K562 (cell line): ENCODE measurements at regions not wholly inside any gene's neighbourhood (a gene's known extent, or its start where the extent isn't known, plus 50 kb on each side); places are given as distances from the start of the nearest gene placed in this dataset.

ENCODE experiments used
- ATAC-seq: fragments of 200-7000 bp; cut with Tn5 transposase; 3 replicates; pipeline ENCODE4 v1.9.1; 2020; ENCODE audit warnings: moderate library complexity
- BruUV-seq: library from RNA; stranded (reverse); fragments of 400-500 nt; replicated peaks from 2 replicates; lab custom pipeline; 2021; lab: Mats Ljungman, UMichigan
- CTCF ChIA-PET: fragments of 300-600 bp; formaldehyde crosslinking; extraction: SDS; loops from one replicate; lab custom pipeline; 2021; ENCODE audit warnings: low intra/inter-chr PET ratio; lab: Yijun Ruan, JAX
- POLR2A ChIA-PET: fragments of 300-600, 350-650 bp; sonication (Branson Sonifier 250); formaldehyde crosslinking; extraction: SDS; loops from one replicate; lab custom pipeline; 2021; ENCODE audit warnings: antibody characterized with exemption, inconsistent platforms; lab: Yijun Ruan, JAX
- DNase-seq, 4 experiments: peaks; one replicate each; pipeline versions ENCODE4 v3.0.0 to v3.0.0-alpha.2; 2011 to 2018; ENCODE audit warnings: low spot score in 3 of 4, mixed read lengths in 3 of 4; ENCODE audit errors: extremely low read depth in 1 of 4
- FAIRE-seq: peaks from 2 replicates; lab custom pipeline; 2011; peaks lifted over from hg19 to GRCh38; lab: Jason Lieb, UNC
- H2AFZ ChIP-seq: 2 replicates; pipeline ENCODE4 v1.6.0; 2011; ENCODE audit warnings: low read depth, low read length, control low read depth, inconsistent platforms
- H3K27ac ChIP-seq: fragments of 200-600 bp; 3 replicates; pipeline ENCODE4 v1.8.0; 2011; ENCODE audit warnings: low read depth, mild to moderate bottlenecking, control low read depth, inconsistent platforms, low read length, moderate library complexity, mixed read lengths; ENCODE audit errors: extremely low read depth
- H3K27me3 ChIP-seq, 2 experiments: fragments of 300-600 bp in 1 of 2; 2 replicates in 1 of 2; 3 replicates in 1 of 2; pipeline versions ENCODE4 v1.6.0 to v1.8.0; 2011; ENCODE audit warnings: inconsistent platforms in 2 of 2, low read length in 2 of 2, mild to moderate bottlenecking in 1 of 2, mixed read lengths in 1 of 2, moderate library complexity in 1 of 2; ENCODE audit not compliant: control insufficient read depth in 2 of 2, insufficient read depth in 2 of 2
- H3K36me3 ChIP-seq: fragments of 300-600 bp; 3 replicates; pipeline ENCODE4 v1.8.0; 2011; ENCODE audit warnings: mild to moderate bottlenecking, low read length, inconsistent platforms; ENCODE audit not compliant: control insufficient read depth, insufficient read depth
- H3K4me1 ChIP-seq, 2 experiments: fragments of 200-600 bp in 1 of 2; replicated peaks in 1 of 2; 2 replicates in 1 of 2; 3 replicates in 1 of 2; pipeline versions ENCODE4 v1.5.1 to v1.8.0; 2011; ENCODE audit warnings: inconsistent platforms in 2 of 2, low read length in 2 of 2, mild to moderate bottlenecking in 1 of 2, mixed read lengths in 1 of 2, moderate library complexity in 1 of 2; ENCODE audit not compliant: control insufficient read depth in 2 of 2, insufficient read depth in 2 of 2
- H3K4me2 ChIP-seq: 2 replicates; pipeline ENCODE4 v1.6.1; 2011; ENCODE audit warnings: low read length, control low read depth, inconsistent platforms, mixed read lengths; ENCODE audit not compliant: insufficient read depth
- H3K4me3 ChIP-seq: fragments of 200-600 bp; sonication (generic), shearing (Covaris generic); 2 replicates; pipeline ENCODE4 v1.5.1; 2016; ENCODE audit warnings: control low read depth, inconsistent platforms
- H3K79me2 ChIP-seq: fragments of 200-600 bp; 3 replicates; pipeline ENCODE4 v1.8.0; 2011; ENCODE audit warnings: low read length, inconsistent platforms; ENCODE audit not compliant: control insufficient read depth, insufficient read depth
- H3K9ac ChIP-seq, 2 experiments: 2 replicates each; pipeline versions ENCODE4 v1.6.0 to v1.6.1; 2011; ENCODE audit warnings: low read depth in 2 of 2, low read length in 2 of 2, control low read depth in 1 of 2, inconsistent platforms in 1 of 2, mild to moderate bottlenecking in 1 of 2, mixed read lengths in 1 of 2; ENCODE audit not compliant: insufficient read depth in 1 of 2
- H3K9me1 ChIP-seq: one replicate; pipeline ENCODE4 v1.6.0; 2011; ENCODE audit warnings: inconsistent platforms, mild to moderate bottlenecking, low read length, moderate library complexity; ENCODE audit not compliant: control insufficient read depth, insufficient read depth
- H3K9me3 ChIP-seq: replicated peaks from 2 replicates; pipeline ENCODE4 v1.5.1; 2011; ENCODE audit warnings: low read depth, low read length, inconsistent platforms; ENCODE audit not compliant: control insufficient read depth, insufficient read depth
- H4K20me1 ChIP-seq: replicated peaks from 2 replicates; pipeline ENCODE4 v1.6.1; 2011; ENCODE audit warnings: low read length, inconsistent platforms, mixed read lengths; ENCODE audit not compliant: control insufficient read depth, insufficient read depth
- SRSF1 ChIP-seq: fragments of 200-400 bp; formaldehyde crosslinking; IDR thresholded peaks from 2 replicates; pipeline ENCODE4 v1.6.1; 2017; ENCODE audit warnings: mild to moderate bottlenecking, low read depth, low read length, moderate library complexity
- U2AF2 ChIP-seq: fragments of 200-400 bp; formaldehyde crosslinking; optimal IDR thresholded peaks from 2 replicates; pipeline ENCODE3; 2017; ENCODE audit warnings: low read depth, mild to moderate bottlenecking, low read length
- ZKSCAN8 ChIP-seq: fragments of 200-800 bp; sonication (Bioruptor generic); IDR thresholded peaks from 2 replicates; pipeline ENCODE4 v1.6.1; 2016; ENCODE audit warnings: missing genetic modification characterization, missing compliant biosample characterization
- ZNF274 ChIP-seq: IDR thresholded peaks from 2 replicates; pipeline ENCODE4 v1.6.1; 2011; ENCODE audit warnings: low read depth, mild to moderate bottlenecking, low read length, moderate library complexity, borderline replicate concordance
- WGBS: fragments of 100-300 bp; shearing (Covaris generic); methylation state at CpG from one replicate; pipeline ENCODE4 v1.1.6; 2016; ENCODE audit warnings: low coverage, mixed read lengths; ENCODE audit not compliant: insufficient coverage; ENCODE audit errors: missing lambda C conversion rate; 5-methylcytosine and 5-hydroxymethylcytosine counted together
- in situ Hi-C: fragments of 300-500 bp; cut with MboI; formaldehyde crosslinking; loops from 4 replicates; pipeline ENCODE4 v1.15.0; 2018; ENCODE audit warnings: inconsistent platforms, mixed read lengths
- intact Hi-C: fragments of 100-400 bp; cut with micrococcal nuclease; formaldehyde crosslinking; loops from 2 replicates; pipeline ENCODE4 v1.14.2; 2022

GRCh38 chr5:111953351-111954127, 196.5 kb upstream of the NREP start:
- no peak overlapping the region for H3K9ac ChIP-seq
- no TSS peak for BruUV-seq
- ChIA-PET CTCF (no interaction called here), POLR2A (no interaction called here)
- H3K9me3 ChIP-seq = no peaks in the 10 kb centered on the region; the same call in 1 of the 2 replicates
- H3K4me3 ChIP-seq = no peak overlapping the region
- no peak for FAIRE-seq
- no peak for DNase-seq
- intact Hi-C loops (no loop called here), in situ Hi-C loops (no loop called here)
- no peak overlapping the region for H3K4me2 ChIP-seq
- no peaks in the 10 kb centered on the region for H3K27me3 ChIP-seq
- H3K79me2 ChIP-seq = no peaks in the 10 kb centered on the region
- H3K9me1 ChIP-seq = no peaks in the 10 kb centered on the region
- H3K36me3 ChIP-seq = no peaks in the 10 kb centered on the region
- H4K20me1 ChIP-seq = no peaks in the 10 kb centered on the region
- ATAC-seq = no peak
- TF ChIP-seq U2AF2 (no peak), ZKSCAN8 (CRISPR knock-in tag) (no peak), ZNF274 (no peak)
- H3K4me1 ChIP-seq = no peaks in the 10 kb centered on the region
- H3K27ac ChIP-seq = no peak overlapping the region
- no peak overlapping the region for H2AFZ ChIP-seq
- 2% methylated on average over 4 of the region's 4 CpGs for WGBS

- TF ChIP-seq SRSF1 = no peak
- H3K79me2 ChIP-seq = no peaks in the 10 kb centered on the region
- no peak overlapping the region for H3K4me3 ChIP-seq
- no peak overlapping the region for H2AFZ ChIP-seq
- H3K4me1 ChIP-seq = no peaks in the 10 kb centered on the region
- H3K4me2 ChIP-seq = no peak overlapping the region
- no peaks in the 10 kb centered on the region for H3K36me3 ChIP-seq
- no peaks in the 10 kb centered on the region for H3K9me1 ChIP-seq
- in situ Hi-C loops = no loop called here
- intact Hi-C loops = no loop called here
- H3K27me3 ChIP-seq = no peaks in the 10 kb centered on the region
- no peaks in the 10 kb centered on the region for H4K20me1 ChIP-seq
- POLR2A ChIA-PET = interaction anchor here (0.7 kb wide), 1 partner anchor 131 kb away, joined by 3 read pairs; no protein-coding TSS in a partner anchor
- no peak overlapping the region for H3K27ac ChIP-seq
- no TSS peak for BruUV-seq
- ATAC-seq (no peak), FAIRE-seq (no peak), DNase-seq (no peak)
- CTCF ChIA-PET = no interaction called here
- 3% methylated on average over 2 of the region's 2 CpGs for WGBS
- H3K9ac ChIP-seq = no peak overlapping the region
- H3K9me3 ChIP-seq = no peaks in the 10 kb centered on the region; the same call in 1 of the 2 replicates
These were observed 195.6 kb upstream of the NREP start for GRCh38 chr5:111952555-111952954.
